ENCODE measurements at regions not wholly inside any gene's neighbourhood (a gene's known extent, or its start where the extent isn't known, plus 50 kb on each side); places are given as distances from the start of the nearest gene placed in this dataset.

DNA sequence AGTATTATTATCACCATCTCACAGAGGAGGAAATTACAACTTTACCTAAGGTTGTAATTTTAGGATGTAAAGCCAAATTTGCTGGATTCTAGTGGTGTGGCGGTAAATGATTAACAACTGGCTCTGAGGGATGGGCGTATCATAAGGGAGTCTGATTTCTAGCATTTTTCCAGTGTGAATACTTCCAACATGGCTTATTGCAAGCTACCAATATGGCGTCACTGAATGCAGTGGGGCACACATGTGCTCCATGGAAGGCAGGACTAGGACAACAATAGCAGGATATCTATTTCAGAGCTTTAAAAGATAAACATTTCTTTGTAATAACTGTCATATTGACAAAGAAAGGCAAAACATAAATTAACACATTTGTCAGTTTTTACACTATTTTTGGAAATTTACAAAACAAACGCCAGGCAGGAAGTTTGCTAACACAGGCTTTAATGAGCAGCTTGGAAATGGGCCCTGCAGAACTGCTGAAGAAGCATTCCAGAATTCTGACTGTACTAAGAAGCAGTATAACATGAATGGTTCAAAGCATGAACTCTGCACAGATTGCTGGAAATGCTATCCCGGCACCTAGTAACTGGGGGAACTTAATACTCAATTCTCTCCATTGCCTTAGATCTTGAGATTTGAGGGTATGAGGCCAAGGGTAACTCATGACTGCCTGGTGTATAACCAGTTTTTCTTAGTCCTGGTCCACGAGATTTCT is 439.3 kb upstream of the MAP2 start:
- no peak for TF ChIP-seq CTCF (IDR thresholded peaks at IDR 0.05)
- no peak for TF ChIP-seq POLR2A (IDR thresholded peaks at IDR 0.05)

Data from uterus (tissue), 2 donors.